Kasumi-1 (cell line): ENCODE measurements at regions not wholly inside any gene's neighbourhood (a gene's known extent, or its start where the extent isn't known, plus 50 kb on each side); places are given as distances from the start of the nearest gene placed in this dataset.

ENCODE experiments used
- DNase-seq, 2 experiments: peaks; one replicate each; lab custom pipeline; 2025; lab: John Stamatoyannopoulos, UW

DNA sequence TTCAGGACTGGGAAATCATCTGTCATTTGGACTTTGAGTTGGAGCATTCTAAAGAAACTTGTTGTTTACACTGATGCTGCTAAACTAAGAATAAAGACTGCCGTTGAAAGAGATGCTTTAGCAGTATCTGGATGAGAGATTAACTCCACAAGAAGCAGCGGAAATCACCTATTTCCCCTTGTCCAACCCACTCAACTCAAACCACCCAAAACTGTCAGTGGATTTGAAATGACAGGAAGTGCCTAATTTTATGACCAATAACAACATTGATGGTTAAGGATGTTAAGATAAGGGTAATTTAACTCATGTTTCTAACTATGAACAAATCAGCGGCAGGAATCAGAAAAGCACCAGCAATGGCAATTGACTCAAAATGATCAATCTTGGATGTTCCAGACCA, 110.8 kb upstream of the NR2F2 start:
- DNase-seq = no peak

DNA sequence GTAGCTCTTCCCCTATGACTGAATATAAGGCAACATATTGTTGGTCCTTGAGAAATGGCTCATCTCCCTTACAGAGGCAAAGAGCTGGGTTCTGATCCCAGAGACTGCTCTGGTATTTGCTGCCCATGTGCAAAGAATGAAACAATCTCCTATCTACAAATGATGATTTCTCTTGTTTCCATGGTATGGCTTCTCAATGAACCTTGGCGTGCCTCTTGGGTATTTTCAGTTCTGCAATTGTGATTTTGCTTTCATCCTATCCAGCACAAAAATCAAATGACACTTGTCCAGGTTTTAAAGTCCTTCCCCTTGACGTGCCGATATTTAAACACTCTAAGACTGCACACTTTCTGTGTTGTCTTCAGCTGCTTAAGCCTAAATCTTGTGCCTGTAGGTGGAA, 109.8 kb upstream of the NR2F2 start:
- DNase-seq = no peak

DNA sequence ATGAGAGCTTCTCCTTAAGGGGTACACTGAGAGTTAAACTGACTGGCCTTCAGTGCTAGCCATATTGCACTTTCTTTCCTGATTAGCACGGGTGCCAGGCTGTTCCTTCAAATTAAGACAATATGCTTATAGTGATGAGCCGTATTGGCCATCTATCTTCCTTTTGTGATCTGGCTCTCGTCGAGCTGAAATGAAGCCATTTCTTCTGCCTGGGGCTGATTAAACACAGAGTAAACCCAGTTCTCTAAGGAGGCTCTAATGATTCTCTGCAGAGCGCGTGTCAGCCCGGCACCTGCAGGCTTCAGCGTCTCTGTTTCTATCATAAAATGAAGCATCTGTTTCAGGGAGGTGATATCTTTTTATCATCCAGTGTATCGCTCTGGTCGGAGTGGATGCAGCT, 107.5 kb upstream of the NR2F2 start:
- no peak for DNase-seq

DNA sequence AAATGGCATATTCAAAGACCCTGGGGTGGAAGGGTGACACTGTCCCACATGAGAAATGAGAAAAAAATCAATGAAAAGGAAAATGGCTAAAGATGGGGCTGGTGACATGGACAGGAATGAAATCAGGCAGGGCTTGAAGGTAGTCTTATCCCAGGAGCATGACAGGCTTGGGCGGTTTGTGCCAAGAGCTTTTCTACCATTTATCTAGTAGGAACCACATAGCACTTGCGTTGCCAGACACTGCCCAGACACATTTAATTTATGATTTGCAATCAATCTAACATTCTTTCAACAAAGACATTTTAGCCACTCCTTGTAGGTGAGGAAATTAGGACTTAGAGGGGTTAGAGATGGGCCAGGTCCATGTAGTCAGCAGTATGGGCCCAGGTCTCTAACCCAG, 106.6 kb upstream of the NR2F2 start:
- DNase-seq = no peak

DNA sequence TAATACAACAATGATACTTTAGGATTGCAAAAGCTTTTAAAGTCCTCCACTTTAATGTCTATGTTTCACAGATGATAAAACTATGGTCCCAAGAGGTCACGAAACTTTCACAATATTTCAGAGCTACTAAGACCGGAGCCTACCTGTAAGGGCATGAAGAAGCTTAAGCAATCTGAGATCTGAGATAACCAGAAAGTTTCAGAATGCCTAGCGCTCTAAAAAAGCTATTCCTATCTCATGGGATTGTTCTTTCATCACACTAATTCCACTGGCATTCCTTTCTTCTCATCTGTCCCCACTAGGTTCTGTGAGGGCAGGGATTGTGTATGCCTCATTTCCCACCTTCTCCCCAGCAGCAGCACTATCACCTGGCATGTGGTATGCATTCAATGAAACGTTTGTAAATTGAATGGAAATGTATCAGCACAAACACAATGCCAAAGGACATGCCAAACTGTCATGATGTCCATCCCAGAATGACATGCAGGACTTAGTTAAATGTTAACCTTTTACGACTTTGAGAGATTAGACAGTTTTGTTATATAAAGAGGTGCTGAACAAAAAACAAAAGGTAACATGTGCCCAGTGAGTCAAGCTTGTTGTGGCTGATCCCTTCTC, 104.7 kb upstream of the NR2F2 start:
- no peak for DNase-seq

DNA sequence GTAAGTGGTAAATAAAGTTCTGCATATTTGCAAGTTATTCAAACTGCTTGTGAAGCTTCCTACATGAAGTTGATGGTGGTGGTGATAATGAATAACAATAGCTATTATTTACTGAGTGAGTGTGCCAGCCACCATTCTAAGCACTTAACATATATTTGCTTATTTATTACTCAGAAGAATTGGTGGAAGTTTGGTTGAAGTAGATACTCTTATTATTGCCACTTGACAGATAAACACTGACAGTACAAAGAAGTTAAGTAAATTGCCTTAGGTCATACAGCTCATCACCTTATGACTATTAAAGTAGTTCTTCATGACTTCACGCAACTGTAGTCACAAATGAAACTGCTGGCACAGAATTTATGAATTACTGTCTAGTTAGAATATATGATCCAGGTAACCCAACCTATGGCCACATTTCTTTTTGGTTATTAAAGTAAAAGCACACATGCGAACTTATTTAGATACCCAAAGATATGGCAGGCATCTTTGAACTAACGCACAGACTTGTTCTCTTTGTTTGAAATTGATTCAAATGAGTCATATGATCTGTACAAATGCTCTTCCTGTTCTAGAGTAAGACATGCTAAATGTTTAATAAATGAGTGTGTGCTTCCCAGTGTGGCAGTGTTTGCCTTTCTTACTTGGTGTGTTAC, 99.8 kb upstream of the NR2F2 start:
- no peak for DNase-seq

DNA sequence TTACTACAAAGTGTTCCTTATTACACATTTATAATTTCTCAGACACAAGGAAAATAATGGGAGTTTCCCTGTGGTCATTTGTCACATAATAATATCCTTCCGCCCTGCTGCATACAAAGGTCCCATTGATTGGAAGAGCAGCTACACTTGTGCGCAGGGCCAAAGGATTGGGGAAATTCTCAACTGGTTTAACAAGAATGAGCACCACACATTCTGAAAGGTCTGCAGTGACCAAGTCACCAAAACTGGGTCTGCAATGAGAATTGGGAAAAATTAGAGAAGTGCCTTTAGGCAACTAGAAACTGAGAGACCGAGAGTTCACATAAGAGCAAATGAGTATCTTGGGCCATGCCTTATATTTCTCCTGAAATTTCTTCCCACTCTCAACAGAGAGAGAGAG, 98.2 kb upstream of the NR2F2 start:
- no peak for DNase-seq

DNA sequence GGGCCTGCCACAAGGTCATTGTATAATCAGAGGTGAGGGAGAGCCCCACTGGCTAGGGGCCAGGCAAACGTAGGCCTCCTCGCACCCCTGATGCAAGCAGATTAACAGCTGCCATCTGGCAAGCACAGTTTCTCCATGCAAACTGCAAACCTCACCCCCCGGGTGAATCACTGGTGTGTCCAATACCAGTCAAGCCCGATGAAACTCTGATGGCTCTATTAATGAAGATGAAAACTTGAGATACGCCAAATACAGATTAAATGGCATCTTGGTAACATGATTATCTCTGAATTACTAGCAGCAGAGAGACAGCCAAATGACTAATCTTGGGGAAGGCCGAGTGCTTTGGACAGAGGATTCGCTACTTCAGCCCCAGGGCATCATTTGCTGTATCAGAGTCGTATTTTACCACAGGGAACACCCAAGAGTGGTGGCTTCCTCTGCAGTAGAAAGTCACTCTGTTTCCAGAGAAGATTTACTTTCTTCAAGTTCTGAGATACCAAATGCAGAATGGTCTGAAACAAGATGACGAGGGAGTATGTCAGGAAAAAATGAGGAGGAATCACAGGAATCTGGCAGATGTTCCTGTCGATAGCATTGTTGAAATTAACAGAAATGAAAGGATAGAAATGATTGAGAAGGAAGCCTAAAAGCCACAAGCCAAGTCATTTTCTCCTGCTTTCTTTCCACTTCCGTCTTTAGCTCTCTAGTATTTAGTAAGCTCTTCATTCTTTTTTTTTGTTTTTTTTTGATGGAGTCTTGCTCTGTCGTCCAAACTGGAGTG, 96.2 kb upstream of the NR2F2 start:
- DNase-seq = no peak

DNA sequence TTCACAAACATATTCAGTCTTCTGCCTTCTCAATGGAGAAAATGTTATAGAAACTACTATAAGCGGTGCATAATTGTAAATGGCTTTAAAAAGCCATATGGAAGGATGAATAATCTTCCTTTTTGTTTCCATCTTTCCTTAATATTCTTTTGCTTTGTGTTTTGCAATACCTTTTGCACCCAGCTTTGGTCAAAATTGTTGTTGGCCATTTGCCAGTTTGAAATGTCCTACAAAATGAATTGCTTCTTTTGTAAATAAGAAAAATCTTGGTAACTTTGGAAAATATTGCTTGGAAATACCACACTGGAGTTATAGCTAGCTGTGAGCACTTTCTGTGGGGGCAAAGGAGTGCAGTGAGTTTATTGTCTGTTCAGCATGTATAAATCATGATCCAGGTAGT, 93.5 kb upstream of the NR2F2 start:
- DNase-seq = no peak

DNA sequence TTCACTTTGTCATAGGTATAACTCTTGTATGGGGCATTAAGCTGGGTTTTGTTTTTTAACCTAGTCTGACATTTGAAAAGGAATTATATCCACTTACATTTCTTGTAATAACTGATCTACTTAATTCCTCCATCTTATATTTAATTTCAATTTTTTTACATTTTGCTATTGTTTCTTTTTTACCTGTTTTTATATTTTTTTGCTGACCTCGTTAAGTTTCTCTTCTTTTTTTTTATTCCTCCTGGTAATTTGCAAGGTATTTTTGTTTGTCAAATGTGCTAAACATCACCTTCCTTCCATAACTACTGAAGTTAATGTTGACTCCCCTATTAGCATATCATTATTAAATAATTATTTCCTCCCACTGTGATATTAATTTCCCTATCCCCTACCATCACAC, 87.7 kb upstream of the NR2F2 start:
- DNase-seq = no peak

DNA sequence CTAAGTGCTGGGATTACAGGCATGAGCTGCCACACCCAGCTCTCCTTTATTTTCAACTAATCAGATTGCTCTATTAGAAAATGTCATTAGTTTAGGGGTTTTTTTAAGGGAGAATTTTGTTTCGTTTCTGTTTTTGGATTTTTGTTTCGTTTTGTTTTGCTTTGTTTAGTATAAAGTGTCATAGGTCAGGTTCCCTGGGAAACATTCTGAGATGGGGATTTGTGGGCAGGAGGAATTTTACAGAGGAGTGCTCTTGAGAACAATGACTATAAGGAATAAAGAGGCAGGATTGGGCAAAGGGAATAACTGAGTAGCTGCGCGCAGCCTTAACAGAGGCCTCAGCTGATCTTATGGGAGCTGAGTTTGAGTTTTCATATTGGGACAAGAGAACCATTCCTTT, 86.8 kb upstream of the NR2F2 start:
- DNase-seq = no peak

DNA sequence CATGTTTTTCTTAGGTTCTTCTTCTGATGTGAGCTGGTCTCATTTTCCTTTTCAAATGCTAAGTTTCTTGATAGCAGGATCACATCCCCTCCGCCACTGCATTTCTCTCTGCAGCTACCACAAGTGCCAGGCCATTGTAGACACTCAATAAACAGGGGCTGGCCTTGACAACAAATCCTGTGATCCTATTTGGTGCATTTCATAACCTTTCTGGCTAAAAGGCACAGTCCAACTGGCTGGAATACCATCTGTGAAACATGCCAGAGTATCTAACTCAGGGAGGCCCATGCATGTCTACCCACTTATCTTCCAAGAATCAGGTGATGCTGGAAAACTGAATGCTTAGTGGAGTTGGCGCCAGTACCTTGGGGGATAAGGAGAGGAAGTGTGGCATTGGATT, 85.2 kb upstream of the NR2F2 start:
- DNase-seq = no peak

DNA sequence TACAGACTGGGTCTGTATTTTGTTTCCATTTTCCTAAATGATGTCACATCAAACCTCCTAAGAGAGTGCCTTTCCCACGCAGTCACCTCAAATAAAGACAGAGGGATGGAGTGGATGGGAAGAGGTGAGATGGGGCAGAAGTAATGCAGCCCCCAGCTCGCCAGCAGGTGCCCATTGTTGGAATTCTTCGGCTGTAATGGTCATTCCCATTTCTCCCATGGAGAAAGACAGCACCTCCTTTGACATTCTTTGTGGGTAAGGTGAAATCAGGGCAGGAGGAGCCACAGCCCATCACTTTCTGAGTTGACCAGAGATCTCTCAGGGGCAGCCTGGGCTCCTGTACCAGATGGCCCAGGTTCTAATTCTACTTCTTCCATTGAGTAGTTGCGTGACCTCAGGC, 84.4 kb upstream of the NR2F2 start:
- DNase-seq = no peak

DNA sequence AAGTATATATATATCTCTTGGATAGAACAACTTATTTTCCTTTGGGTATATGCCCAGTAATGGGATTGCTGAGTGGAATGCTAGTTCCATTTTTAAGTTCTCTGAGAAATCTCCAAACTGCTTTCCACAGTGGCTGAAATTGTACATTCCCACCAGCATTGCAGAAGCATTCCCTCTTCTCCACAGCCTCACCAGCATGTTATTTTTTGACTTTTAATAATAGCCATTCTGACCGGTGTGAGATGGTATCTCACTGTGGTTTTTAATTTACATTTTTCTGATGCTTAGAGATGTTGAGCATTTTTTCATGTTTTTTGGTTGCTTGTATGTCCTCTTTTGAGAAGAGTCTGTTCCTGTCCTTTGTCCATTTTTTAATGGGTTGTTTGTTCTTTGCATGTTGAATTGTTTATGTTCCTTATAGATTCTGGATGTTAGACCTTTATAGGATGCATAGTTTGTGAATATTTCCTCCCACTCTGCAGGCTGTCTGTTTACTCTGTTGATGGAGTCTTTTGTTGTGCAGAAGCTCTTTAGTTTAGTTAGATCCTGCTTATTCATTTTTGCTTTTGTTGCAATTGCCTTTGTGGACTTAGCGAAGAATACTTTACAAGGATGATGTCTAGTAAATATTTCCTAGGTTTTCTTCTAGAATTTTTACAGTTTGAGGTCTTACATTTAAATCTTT, 82.7 kb upstream of the NR2F2 start:
- DNase-seq = no peak

DNA sequence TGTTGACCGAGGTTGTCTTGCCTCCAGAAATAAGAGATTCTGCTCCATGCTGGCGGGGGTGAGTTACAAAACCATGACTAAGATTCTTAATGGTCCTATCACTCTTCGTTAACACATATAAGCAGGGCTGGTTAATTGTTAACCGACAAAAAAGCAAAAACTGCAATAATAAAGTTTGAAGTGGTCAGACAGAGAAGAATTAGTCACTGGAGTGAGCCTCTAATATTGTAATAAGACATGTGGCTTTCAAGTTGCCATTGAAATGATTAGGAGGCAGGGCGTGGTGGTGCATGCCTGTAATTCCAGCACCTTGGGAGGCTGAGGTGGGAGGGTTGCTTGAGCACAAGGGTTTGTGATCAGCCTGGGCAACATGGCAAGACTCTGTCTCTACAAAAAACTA, 78.4 kb upstream of the NR2F2 start:
- no peak for DNase-seq

DNA sequence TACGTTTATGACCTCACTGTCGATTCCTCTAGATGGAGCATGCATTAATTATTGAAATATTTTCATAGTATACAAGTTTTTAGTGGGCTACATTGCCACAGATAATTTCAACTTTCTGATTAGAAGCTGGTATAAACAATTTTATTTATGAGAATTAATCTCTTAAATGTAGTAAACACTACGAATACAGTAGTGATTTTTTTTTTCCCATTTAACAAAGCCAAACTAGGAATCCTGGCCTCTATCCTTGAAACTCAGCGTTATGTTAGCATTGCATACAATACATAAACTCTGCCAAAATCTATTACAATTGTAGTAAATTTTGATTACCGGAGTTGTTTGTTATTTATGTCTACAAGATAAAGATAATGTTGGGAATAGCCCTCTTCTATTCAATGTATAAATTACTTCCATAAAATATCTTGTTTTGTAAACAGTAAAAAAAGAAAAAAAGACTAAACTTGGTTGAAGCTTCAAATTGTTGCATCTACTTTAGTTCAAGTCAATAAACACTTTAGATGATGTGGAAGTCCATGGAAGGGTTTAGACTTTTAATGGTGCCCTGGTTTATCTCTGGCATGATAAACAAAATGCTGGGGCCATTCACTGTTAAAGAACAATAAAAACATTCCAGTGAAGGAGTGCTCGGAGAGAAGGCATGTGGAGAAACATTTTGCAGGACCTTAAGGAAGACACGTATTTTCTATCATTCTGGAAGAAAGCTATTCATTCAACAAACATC, 77.3 kb upstream of the NR2F2 start:
- DNase-seq = no peak

DNA sequence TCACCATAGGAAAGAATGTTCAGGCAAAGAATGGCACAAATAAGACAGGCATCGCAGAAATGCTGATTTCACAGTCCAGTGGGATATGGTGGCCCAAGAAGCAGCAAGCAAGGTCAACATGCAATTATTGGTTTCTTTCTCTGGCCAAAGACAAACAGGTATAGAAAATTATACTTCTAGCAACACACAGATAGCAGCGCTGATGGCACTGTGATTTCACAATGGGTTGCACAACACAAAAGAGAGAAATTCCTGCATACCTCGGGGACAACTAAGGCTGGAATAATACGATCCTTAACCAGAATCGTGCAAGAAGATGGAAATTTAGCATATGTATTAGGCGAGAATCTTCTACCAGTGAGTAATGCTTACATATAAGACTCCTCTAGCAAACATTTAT, 76.3 kb upstream of the NR2F2 start:
- no peak for DNase-seq

DNA sequence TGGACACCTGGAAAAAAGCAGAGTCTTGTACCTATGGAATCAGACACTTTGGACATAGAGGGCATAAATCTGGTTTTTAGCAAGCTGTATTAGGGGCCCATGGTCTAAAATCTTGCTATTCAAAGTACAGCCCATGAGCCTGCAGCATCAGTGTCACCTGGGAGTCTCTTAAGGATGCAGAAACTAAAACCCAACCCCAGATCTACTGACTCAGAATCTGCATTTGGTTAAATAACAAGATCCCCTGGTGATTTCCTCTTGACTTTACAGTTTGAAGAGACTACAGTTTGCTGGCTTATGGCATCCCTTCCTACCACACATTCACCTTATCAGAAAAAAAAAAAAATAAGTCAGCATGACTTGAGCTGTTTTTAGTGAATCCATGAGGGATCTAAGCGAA, 74.9 kb upstream of the NR2F2 start:
- no peak for DNase-seq

DNA sequence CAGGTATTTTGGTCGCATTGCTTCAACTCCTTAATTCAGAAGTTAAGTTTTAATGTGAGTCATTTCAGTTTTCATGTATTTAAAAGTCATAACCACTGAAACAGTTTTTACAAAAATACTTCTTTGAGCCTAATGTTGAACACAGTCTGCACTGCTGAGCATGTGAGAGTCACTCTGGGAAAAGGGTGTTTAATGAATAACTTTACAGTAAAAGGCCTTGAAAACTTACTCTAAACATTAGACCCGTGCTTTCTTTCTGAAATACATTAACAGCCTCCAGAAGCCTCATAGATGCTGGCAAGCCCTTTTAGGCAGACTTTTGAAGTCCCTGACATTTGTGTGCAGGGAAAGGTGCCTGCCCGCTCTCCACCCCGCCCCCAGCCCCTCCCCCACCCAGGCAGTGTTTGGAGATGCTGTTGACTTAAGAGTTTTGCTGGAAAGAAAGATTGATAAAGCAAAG, 68.9 kb upstream of the NR2F2 start:
- DNase-seq = no peak

DNA sequence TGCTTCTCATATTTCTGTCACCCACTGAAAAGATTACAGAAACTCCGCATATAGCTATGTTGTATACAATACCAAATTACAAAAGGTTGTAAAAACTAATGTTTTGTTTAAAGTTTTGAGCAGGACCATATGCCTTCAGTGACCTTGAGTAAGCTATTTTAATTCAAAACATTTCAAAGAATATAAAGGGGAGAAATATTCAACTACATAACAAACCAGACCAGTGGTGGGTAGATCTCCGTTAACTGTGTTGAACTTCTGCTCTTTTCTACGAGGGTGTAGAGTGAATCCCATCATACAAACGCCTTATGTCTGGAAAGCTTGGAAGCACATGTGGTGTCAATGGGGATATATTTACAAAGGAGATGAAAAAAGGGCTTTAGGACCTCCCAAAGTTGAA, 68.4 kb upstream of the NR2F2 start:
- DNase-seq = no peak

DNA sequence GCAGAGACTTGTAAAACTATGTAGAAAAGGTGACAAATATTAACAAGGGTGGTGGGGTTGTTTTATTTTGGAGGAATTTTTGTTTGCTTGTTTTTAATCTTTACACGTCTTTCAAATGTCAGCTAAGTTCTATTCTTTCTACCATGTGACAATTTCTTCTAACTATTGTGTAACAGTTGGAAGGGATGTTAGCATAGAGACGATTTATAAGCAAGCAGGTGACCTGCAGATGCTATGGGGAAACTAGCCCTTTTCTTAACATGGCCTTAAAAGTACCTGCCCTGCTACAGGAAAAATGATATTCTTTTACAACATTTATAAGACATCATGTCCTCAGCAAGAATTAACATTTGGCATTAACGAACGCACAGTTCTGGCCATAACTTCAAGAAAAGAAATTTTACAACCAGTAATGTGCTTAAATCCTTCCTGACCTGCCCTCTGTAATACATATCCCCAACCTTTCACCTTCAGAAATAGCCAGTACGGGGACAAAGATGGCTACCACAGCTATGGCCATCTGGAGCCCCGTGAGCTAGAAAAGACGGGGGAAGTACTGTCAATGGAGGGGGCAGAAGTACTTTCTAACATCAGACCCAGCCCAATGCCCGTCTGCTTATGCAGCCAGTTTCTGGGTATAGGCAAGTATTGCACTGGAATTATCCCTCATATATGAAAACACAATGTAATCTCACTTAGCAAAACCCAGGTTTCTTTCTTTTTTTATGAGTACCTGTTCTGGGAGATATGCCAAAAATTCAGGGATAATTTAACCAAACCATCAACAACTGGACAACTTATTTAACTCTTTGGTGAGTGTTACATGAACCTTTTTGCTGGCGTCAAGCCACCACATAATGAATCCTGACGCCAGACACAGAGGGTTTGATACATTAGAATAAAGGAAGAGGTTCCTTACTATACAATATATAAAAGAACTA, 67.7 kb upstream of the NR2F2 start:
- no peak for DNase-seq
